HG03064 (cell line): ENCODE measurements at regions not wholly inside any gene's neighbourhood (a gene's known extent, or its start where the extent isn't known, plus 50 kb on each side); places are given as distances from the start of the nearest gene placed in this dataset.

Source experiments
- ATAC-seq: cut with Tn5 transposase; IDR thresholded peaks from one replicate; pipeline ENCODE4 v1.9.1; 2021; ENCODE audit warnings: low read depth; ENCODE audit not compliant: unreplicated experiment

DNA sequence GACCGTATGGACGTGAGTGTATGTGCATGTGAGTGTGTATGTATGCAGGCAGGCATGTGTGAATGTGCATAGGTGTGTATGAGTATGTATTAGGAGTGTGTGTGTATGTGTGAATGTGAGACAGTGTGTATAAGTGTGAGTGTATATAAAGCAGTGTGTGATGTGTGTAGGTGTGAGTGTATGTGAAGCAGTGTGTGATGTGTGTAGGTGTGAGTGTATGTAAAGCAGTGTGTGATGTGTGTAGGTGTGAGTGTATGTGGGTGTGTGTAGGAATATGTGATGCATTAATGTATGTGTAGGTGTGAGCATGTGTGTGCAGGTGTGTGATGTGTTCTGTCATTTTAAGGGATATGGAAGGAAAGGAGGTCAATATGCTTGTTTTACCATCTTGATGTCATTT, 215.5 kb downstream of the GADD45G start:
- no peak for ATAC-seq

DNA sequence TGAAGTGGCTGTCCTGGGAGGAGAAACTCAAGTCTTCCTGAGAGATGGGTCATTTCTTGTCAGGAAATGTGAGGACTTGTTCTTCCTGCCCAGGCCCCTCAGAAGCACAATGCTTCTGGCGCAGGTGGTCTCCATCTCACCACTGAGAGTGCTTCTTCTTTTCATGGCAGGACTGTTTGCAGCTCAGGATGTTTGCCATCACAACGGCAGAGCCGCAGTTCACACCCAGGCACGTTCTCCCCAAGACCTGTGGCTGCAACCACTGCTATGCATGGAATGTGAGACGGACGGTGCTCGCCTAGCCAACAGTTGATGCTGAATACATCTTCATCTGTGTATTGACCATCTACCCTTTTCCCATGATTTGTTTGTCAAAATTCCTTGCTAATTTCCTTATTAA, 216.3 kb downstream of the GADD45G start:
- ATAC-seq = no peak

DNA sequence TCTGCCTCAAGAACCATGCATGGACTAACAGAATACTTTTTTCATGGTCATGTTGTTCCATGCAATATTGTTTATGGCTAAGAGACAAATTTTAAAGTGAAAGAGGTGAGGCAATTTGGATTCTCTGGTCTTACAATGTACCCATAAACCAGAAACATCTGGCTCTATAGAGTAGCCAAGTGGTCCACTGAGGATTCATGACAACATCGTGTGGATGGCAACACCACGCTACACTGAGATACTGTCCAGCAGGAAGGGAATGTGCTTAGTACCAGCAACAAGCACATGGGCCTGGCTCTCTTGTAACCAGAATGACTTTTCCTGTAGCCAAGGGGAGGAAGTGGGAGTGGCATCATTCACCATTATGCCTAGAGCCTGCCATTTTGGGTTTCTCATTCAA, 218.2 kb downstream of the GADD45G start:
- no peak for ATAC-seq

DNA sequence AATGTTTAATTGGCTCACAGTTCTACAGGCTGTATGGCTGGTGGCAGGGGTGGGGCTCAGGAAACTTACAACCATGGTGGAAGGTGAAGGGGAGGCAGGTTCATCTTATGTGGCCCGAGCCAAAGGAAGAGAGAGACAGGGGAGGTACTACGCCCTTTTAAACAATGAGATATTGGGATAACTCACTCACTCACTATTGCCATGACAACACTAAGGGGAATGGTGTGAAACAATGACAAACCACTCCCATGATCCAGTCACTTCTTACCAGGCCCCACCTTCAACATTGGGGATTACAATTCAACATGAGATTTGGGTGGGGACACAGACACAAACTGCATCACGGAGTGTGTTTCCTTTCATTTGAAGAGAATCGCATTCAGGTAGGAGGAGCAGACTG, 220.9 kb downstream of the GADD45G start:
- no peak for ATAC-seq

DNA sequence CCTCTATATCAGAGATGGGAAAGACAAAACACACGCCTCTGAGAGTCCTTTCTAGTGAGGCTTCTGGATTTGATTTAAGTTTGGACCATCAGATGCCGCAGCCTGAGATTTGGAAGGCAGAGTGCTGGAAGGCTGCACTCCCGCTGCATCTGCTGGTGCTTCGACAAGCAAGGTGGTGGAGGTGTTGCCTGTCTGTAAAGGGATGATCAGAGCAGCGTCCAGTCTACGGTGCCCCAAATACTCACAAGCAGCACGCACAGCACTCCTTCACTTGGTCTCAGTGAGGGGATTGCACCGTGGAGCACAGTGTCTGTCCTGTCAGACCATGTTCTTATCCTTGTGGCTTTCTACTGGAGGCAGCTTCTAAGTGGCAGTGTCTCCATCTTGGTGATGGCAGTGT, 221.4 kb downstream of the GADD45G start:
- no peak for ATAC-seq

DNA sequence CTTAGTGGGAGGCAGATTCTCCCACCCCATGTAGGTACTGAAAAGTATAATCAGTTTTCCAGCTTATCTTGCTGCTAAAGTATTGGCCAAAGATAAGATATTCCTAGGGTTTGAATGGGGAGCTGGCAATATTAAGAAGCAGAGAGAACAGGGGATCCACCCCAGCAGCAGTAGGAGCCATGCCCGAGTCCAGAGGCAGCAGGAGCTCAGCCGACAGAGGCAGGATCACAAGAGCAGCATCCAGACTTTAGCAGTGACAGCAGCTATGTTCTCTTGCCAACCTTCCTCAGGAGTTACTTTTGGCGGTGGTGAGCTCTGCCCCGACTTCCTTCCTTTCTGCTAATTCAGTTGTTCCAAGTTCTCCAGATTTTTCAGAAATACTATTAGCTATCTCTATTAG, 224.5 kb downstream of the GADD45G start:
- no peak for ATAC-seq

DNA sequence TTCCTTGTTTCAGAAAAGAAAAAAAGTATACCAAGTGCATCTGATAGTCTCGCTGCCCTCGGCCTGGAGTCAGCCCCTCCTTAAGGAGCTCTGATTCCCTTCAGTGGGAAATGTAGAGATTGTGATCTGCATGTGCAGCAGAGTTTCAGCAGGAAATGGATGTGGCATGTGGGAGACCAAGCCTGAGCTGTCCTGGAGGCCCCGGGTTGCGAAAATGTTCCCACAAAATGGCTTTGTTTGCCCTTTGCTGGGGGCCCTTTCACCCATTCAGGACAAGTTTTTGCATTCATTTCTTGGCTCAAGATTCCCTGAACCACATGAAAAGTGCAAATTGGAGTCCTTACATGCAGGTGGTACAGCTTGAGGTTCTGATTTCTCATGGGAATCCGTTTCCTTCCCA, 230.9 kb downstream of the GADD45G start:
- ATAC-seq = no peak

DNA sequence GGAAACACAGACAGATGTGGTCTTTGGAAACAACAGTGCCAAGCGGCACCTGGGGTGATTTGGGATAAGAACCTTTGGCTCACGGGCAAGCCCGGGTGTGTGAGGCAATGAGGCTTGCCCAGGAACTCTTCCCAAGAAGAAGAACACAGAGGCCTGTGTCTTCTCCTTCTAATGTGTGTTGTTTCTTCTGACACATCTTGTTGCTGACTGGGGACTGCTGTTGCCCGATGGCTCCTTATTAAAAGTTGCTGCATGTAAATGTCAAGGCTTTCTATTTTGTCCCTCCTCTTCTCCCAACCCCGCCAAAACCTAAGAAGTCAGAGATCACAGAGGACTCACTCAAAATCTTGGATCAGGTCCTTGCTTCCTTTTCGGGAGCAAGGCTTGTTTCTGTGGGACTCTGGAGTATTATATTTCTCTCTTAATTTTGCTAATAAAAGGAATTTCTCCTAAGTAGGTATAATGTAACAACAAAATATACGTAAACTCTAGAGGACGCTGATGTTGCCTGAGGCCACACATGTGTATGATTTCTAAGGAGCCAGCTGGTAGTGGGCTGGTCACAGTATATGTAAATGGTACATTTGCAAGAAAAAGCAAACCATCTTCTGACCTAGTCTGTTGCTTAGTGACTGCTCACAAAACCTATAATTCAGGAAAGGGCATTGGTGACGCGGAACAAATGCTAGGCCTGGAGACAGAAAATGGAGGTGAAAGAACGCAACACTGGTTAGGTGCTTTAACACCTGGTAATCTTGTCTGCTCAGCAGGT, 232.5 kb downstream of the GADD45G start:
- ATAC-seq = no peak

DNA sequence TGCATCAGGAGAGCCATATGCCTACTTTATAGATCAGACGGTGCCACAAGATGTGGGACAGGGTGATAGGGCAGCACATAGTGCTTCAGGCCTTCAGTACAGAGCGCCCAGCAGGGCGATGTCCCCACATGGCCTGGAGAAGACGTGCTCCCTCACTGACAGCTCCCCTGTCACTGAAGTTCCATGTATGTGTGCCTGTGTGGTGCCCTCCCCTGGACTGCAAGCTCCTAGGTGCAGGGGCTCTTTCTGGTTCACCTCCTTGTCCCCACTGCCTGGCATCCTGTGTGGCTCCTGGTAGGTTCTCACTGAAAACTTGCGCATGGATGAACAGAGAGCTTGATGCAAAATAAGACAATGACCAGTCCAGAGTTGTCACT, 233.1 kb downstream of the GADD45G start:
- ATAC-seq = no peak

DNA sequence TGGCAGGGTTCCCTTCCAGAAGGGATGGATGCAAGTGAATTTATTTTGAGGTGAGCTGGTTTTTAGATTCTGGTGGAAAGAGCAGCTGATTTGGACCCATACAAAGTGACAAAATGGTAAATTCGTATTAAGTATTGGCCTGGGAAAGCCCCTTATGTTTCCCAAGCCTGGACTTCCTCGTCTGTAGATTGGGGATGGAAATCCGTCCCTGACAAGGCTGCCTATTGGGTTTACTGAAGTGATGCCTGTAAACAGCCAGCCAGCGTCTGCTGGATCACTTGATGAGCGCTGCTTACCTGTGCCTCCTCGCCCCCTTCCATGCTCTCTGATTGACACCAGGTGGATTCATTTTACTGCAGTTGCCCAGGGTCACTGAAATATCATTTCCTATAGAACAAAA, 233.8 kb downstream of the GADD45G start:
- no peak for ATAC-seq

DNA sequence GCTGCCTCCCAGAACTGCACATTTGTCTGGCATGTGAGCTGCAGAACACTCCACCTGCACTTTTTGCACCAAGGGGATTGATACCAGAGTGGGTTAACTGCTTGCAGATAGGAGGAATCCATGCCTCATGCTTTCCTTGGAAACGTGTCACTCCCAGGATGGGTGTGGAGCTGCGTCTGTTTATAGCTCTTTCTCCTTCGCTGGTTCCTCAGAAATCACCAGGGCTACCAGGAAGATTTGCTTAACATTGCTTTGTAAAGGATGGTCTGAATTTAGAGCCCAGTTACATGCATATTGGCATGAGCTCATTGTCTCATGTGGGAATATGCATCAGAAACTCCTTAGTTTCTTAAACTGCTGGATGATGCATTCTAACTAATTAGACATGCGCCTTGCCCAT, 234.6 kb downstream of the GADD45G start:
- no peak for ATAC-seq

DNA sequence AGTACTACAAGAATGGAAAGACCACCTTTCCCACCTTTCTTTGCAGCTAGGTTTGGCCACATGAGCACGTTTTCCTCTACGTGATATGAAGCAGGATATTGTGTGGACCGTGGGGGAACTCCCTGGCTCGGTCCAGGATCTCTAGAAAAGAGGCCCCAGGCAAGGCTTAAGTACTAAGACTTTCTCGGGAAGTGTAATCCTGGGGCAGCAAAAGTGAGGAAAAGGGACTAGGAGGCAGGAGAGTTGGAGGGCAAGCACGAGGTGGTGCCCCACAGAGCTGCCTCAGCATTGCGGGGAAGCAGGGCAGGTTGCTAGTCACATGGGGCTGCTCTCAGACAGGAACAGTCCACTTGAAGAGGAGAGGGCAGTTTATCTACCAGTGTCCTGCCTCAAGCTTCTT, 235.1 kb downstream of the GADD45G start:
- ATAC-seq = no peak

DNA sequence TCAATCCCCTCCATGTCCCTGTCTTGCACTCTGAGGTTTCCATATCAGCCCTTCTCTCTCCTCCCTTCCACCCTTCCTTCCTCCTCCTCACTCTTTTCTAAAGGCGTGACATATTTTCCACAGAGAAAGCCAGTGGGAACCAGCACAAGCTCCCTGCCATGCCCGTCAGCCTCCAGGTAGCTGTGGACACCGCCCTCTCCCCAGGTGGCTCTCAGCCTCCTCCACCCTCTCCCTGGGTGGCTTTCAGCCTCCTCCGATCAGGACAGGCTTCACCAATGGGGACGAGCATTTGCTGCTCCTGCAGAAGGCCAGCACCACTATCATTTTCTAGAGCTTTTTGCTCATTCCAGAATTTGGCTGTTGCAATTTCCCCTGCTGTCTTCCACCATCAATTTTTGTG, 236.6 kb downstream of the GADD45G start:
- ATAC-seq = no peak

DNA sequence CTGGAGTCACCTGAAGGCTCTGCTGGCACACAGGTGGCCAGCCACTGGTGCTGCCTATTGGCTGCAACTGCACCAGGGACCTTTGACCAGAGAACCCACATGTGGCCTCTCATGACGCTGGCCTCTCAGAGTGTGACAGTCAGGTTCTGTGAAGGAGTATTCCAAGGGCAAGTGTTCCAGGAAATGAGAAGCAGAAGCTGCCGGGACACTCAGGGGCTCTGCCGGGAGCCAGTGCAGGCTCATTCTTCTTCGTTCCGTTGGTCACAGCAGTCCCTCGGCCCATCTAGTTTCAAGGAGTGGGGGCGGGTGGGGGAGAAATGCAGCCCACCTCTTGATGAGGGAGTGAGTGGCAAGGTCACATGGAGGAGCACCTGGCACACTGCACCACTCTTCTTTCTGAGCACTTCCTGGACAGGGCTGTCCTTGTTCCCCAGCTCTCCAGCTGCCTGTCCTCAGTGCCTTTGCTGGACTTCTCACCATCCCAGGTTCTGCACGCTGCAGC, 237.5 kb downstream of the GADD45G start:
- ATAC-seq = no peak

DNA sequence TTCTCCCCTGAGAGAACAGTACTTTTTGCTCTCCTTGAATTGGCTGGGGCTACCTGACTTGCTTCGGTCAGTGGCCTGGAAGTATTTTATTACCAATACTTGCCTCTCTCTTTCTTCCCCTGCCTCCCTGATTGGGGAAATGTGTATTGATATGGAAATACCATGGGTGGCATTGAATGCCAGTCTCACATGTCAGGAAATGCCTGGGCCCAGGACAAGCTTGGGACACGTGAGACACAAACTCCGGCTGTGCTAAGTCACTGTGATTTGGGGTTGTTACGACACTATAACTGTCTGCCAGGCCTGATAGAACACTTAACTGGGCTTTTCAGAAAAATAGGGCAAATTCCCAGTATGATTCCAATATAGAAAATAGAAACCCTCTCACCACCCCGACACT, 238.3 kb downstream of the GADD45G start:
- no peak for ATAC-seq

DNA sequence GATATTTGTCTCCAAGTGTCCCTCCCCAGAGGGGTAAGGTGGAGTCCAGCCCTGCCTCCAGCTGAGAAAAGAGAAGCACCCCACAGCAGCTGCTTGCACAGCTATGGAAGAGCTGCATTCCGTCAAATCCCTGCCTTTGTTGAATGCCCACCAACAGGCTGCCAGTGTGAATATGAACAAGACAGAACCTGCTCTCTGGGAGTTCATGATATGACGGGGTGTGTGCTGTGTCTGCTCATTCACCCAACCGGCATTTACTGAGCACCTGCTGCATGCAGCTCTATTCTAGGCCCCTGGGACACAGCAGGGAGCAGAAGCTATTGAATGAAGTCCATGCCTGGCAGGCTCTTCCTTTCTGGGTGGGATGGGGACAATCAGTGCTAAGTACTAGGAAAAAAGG, 238.8 kb downstream of the GADD45G start:
- ATAC-seq = no peak

DNA sequence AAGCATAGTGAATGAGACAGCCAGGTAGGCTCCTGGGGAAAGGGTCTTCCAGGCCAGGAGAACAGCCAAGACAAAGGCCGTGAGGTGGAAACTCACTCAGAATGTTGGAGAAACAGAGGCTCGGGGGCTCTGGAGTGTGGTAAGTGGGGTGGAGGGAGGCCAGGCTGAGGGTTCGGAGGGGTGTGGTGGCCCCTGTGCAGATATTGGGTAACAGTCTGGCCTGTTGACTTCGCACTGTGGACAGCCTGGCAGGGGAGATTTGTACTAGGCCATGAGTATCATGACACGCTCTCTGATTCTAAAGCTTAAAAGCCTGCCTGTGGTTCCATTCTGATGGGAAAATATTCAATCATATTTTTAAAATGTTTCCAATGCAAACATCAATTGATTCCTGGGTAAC, 239.3 kb downstream of the GADD45G start:
- ATAC-seq = no peak

DNA sequence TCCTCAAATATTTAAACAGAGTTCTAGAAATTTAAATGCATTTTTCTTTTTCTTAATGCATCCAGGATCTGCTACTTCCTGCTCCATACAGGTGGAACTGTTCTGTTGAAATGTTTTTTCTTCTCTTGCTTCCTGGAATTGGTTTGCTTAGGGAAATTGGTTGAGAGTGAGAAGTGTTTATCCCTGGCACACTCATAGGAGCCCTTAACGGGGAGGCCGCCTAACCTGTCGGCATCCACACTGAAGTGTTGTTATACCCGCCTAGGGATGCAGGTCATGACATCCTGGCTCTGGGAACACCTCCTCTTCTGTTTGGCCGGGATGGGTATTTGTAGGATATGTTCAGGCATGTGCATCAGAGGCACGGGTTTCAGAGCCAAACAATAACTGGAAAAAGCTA, 239.7 kb downstream of the GADD45G start:
- no peak for ATAC-seq

DNA sequence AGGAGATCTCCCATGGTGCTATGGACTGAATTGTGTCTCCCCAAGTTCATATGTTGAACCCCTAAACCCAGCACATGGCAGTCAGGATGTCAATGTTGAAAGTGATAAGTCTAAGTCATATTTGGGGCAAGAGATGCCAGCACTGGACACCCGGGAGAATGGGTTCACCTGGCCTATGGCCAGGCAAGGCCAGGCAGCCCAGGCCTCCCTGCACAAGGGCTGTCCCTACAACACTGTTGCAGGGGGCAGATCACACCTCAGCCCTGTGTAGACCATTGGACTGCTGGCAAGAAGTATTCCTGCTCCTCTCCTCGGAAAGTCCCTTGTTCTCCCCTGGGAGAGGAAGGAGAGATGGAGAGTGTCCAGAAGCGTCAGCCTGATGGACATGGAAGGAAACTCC, 240.5 kb downstream of the GADD45G start:
- ATAC-seq = no peak

DNA sequence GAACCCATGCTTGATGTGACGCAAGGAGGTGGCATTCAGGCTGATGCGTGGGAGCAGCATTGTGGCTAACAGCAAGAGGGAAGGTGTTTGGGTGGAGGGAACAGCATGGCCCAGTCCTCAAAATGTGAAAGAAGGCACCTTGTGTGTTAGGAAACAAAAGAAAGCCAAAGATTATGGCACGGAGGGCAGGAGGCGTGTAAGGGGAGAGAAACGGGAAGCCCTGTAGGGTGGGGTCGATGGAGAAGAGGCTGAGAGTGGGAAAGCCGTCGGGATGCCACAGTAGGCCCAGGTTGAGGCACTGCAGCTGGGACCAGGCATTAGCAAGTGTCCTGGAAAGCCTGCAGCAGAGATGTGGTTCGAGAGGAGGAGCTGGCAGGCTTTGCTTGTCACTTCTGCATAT, 241.1 kb downstream of the GADD45G start:
- ATAC-seq = no peak

DNA sequence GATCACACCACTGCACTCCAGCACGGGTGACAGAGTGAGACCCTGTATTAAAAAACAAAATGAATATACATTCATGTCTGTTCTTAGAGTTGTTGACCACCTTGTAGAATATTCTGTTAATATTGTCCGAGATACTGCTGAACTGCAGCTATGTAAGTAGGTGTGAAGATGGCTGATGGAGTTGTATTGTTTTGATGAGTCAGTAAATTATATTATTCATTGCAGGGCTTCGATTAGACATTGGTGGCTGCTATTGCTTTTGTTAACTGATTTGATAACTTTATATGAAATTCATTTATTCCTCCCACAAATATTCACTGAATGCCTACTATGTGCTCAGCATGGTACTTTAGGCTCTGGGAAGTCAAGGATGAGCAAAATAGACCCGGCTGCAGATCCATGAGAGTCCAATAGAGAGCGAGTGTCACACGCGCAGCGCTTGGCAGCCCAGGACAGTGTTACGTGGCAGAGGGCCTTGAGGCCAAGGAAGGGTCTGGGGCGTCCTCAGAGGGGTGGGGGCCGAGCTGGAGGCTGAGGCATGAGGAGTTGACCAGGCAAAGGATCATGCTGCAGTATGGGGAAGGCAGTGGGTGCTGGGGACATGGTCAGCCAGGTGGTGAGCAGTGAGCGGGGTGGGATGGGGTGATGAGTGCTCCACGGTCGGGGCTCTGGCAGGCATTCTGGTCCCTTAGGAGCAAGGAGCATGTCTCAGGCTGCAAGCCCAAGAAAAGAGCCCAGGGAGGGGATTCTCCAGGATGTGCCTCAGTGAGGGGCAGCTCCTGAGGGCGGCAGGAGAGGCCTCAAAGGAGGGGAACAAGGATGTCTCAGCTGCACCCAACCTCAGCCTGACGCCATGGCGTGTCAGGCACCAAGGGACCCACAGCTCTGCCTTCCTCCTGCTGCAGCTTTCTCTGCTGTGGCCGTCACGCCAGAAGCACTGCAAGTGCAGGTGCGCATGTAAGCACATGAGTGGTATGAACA, 243.5 kb downstream of the GADD45G start:
- ATAC-seq = no peak

DNA sequence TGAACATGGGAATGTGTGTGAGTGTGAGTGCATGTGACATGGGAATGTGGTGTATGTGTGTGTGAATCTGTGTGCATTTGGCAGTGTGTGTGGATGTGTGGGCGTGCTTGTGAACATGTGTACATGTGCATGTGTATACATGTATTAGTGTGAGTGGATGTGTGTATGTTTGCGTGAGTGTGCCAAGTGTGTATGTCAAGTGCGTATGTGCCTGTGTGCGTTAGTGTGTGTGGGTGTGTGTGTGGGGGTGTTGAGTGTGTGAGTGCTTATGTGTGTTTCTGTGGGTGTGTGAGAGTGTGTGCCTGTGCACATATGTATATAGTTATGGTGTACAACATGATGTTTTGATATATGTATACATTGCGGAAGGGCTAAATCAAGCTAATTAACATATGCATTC, 244.3 kb downstream of the GADD45G start:
- ATAC-seq = no peak
